GM18861 (cell line): ENCODE measurements at regions not wholly inside any gene's neighbourhood (a gene's known extent, or its start where the extent isn't known, plus 50 kb on each side); places are given as distances from the start of the nearest gene placed in this dataset.
"Not testable (repeated sequence)": the region's sequence is repeated elsewhere in the genome, so short reads cannot be mapped to it uniquely, and the experiment has no call there.

Experiments used
- ATAC-seq: cut with Tn5 transposase; IDR thresholded peaks from one replicate; pipeline ENCODE4 v1.9.1; 2021; ENCODE audit not compliant: unreplicated experiment

- no peak for ATAC-seq
Observed at GRCh38 chr5:56763711-56764466, 51.5 kb upstream of the MAP3K1 start.

- ATAC-seq, result no peak
Observed at GRCh38 chr5:56763182-56763581, 52.2 kb upstream of the MAP3K1 start.

GRCh38 chr5:56761151-56761885, 54.0 kb upstream of the MAP3K1 start:
- no peak for ATAC-seq

- no peak for ATAC-seq
Observed at GRCh38 chr5:56760723-56761122, 54.6 kb upstream of the MAP3K1 start.

GRCh38 chr5:56759521-56760216, 55.7 kb upstream of the MAP3K1 start:
- ATAC-seq, result no peak

GRCh38 chr5:56757077-56757476, 58.3 kb upstream of the MAP3K1 start:
- no peak for ATAC-seq

- no peak for ATAC-seq
Observed at GRCh38 chr5:56755036-56755555, 60.3 kb upstream of the MAP3K1 start.

GRCh38 chr5:56753588-56753987, 61.8 kb upstream of the MAP3K1 start:
- ATAC-seq, result not testable (repeated sequence)

GRCh38 chr5:56751572-56752313, 63.6 kb upstream of the MAP3K1 start:
- ATAC-seq, result no peak

GRCh38 chr5:56749842-56750241, 65.5 kb upstream of the MAP3K1 start:
- no peak for ATAC-seq

- ATAC-seq, result no peak
Observed at GRCh38 chr5:56746553-56747339, 68.6 kb upstream of the MAP3K1 start.

GRCh38 chr5:56745864-56746263, 69.5 kb upstream of the MAP3K1 start:
- no peak for ATAC-seq

- no peak for ATAC-seq
Observed at GRCh38 chr5:56740868-56741267, 74.5 kb upstream of the MAP3K1 start.

- no peak for ATAC-seq
Observed at GRCh38 chr5:56739990-56740389, 75.4 kb upstream of the MAP3K1 start.

- no peak for ATAC-seq
Observed at GRCh38 chr5:56737951-56738606, 77.3 kb upstream of the MAP3K1 start.

- ATAC-seq, result no peak
Observed at GRCh38 chr5:56737002-56737621, 78.2 kb upstream of the MAP3K1 start.

- no peak for ATAC-seq
Observed at GRCh38 chr5:56735849-56736641, 79.3 kb upstream of the MAP3K1 start.

- no peak for ATAC-seq
Observed at GRCh38 chr5:56734091-56734694, 81.2 kb upstream of the MAP3K1 start.
